H9 (cell line): ENCODE measurements at regions not wholly inside any gene's neighbourhood (a gene's known extent, or its start where the extent isn't known, plus 50 kb on each side); places are given as distances from the start of the nearest gene placed in this dataset.

Source experiments
- DNase-seq: peaks from one replicate; pipeline ENCODE4 v3.0.0-alpha.2; 2017
- H2AFZ ChIP-seq: one replicate; pipeline ENCODE4 v1.6.1; 2013; ENCODE audit warnings: mild to moderate bottlenecking, low read length, control low read depth, moderate library complexity
- H2AK5ac ChIP-seq: 2 replicates; pipeline ENCODE4 v1.6.1; 2013; ENCODE audit warnings: low read length, control low read depth, mixed read lengths; ENCODE audit not compliant: insufficient read length
- H2BK120ac ChIP-seq: one replicate; pipeline ENCODE4 v1.6.1; 2013; ENCODE audit warnings: low read depth, mild to moderate bottlenecking, low read length, control low read depth, inconsistent platforms; ENCODE audit not compliant: poor library complexity, severe bottlenecking
- H2BK12ac ChIP-seq: 2 replicates; pipeline ENCODE4 v1.6.1; 2013; ENCODE audit warnings: low read length, control low read depth, mixed read lengths, low read depth; ENCODE audit not compliant: insufficient read length
- H2BK15ac ChIP-seq: 2 replicates; pipeline ENCODE4 v1.6.1; 2013; ENCODE audit warnings: low read depth, low read length, control low read depth
- H2BK20ac ChIP-seq: one replicate; pipeline ENCODE4 v1.6.1; 2013; ENCODE audit warnings: low read depth, mild to moderate bottlenecking, low read length, control low read depth, inconsistent platforms; ENCODE audit not compliant: poor library complexity, severe bottlenecking
- H2BK5ac ChIP-seq: 2 replicates; pipeline ENCODE4 v1.6.1; 2013; ENCODE audit warnings: low read length, control low read depth, mixed read lengths; ENCODE audit not compliant: insufficient read length
- H3K14ac ChIP-seq: 2 replicates; pipeline ENCODE4 v1.6.1; 2013; ENCODE audit warnings: low read length, control low read depth; ENCODE audit not compliant: insufficient read depth
- H3K18ac ChIP-seq: 2 replicates; pipeline ENCODE4 v1.6.1; 2013; ENCODE audit warnings: low read depth, mild to moderate bottlenecking, mixed read lengths, low read length, control low read depth; ENCODE audit not compliant: insufficient read length
- H3K23ac ChIP-seq: 2 replicates; pipeline ENCODE4 v1.6.1; 2013; ENCODE audit warnings: low read length, control low read depth, mixed read lengths, low read depth; ENCODE audit not compliant: insufficient read length
- H3K23me2 ChIP-seq: 2 replicates; pipeline ENCODE4 v1.6.1; 2013; ENCODE audit warnings: low read depth, mild to moderate bottlenecking, mixed read lengths, low read length, control low read depth; ENCODE audit not compliant: insufficient read length, poor library complexity, severe bottlenecking
- H3K27ac ChIP-seq: 2 replicates; pipeline ENCODE4 v1.5.1; 2013; ENCODE audit warnings: low read length, control low read depth, mixed read lengths, low read depth; ENCODE audit not compliant: insufficient read length
- H3K27me3 ChIP-seq: 2 replicates; pipeline ENCODE4 v1.6.1; 2013; ENCODE audit warnings: low read length, control low read depth, inconsistent platforms; ENCODE audit not compliant: insufficient read depth
- H3K4ac ChIP-seq: 2 replicates; pipeline ENCODE4 v1.6.1; 2013; ENCODE audit warnings: low read depth, mild to moderate bottlenecking, control low read depth, inconsistent platforms, low read length, moderate library complexity
- H3K4me1 ChIP-seq: 2 replicates; pipeline ENCODE4 v1.6.1; 2013; ENCODE audit warnings: low read length, control low read depth, inconsistent platforms; ENCODE audit not compliant: insufficient read depth
- H3K4me2 ChIP-seq: 2 replicates; pipeline ENCODE4 v1.6.1; 2013; ENCODE audit warnings: low read length, control low read depth, mixed read lengths; ENCODE audit not compliant: insufficient read length, insufficient read depth
- H3K56ac ChIP-seq: 2 replicates; pipeline ENCODE4 v1.6.1; 2013; ENCODE audit warnings: low read depth, mild to moderate bottlenecking, mixed read lengths, low read length, control low read depth; ENCODE audit not compliant: insufficient read length
- H3K79me1 ChIP-seq: 2 replicates; pipeline ENCODE4 v1.6.1; 2013; ENCODE audit warnings: low read depth, mild to moderate bottlenecking, moderate library complexity, low read length, control low read depth, inconsistent platforms; ENCODE audit not compliant: insufficient read depth, poor library complexity, severe bottlenecking
- H3K79me2 ChIP-seq: 2 replicates; pipeline ENCODE4 v1.6.1; 2013; ENCODE audit warnings: low read length, control low read depth, inconsistent platforms; ENCODE audit not compliant: insufficient read depth
- H3K9ac ChIP-seq: 2 replicates; pipeline ENCODE4 v1.6.1; 2013; ENCODE audit warnings: low read length, control low read depth, mixed read lengths; ENCODE audit not compliant: insufficient read length; ENCODE audit errors: extremely low read depth
- H3K9me3 ChIP-seq: one replicate; pipeline ENCODE4 v1.6.1; 2013; ENCODE audit warnings: low read depth, low read length, inconsistent platforms; ENCODE audit not compliant: control insufficient read depth
- H3T11ph ChIP-seq: one replicate; pipeline ENCODE4 v1.6.1; 2013; ENCODE audit warnings: mild to moderate bottlenecking, low read length, control low read depth, inconsistent platforms
- H4K20me1 ChIP-seq: one replicate; pipeline ENCODE4 v1.6.1; 2013; ENCODE audit not compliant: control insufficient read depth, insufficient read length, insufficient read depth
- H4K5ac ChIP-seq: 2 replicates; pipeline ENCODE4 v1.6.1; 2013; ENCODE audit warnings: low read depth, mild to moderate bottlenecking, mixed read lengths, low read length, control low read depth; ENCODE audit not compliant: insufficient read length
- H4K8ac ChIP-seq: replicated peaks from 2 replicates; pipeline ENCODE4 v1.6.1; 2013; ENCODE audit warnings: low read length, control low read depth, mixed read lengths, low read depth; ENCODE audit not compliant: insufficient read length
- H4K91ac ChIP-seq: 2 replicates; pipeline ENCODE4 v1.6.1; 2013; ENCODE audit warnings: low read depth, mild to moderate bottlenecking, moderate library complexity, mixed read lengths, low read length, control low read depth; ENCODE audit not compliant: insufficient read length
- H3K27ac Mint-ChIP-seq, 3 experiments: 2 replicates in 2 of 3; 3 replicates in 1 of 3; pipeline ENCODE4 v1.8.0; 2020 to 2021; ENCODE audit warnings: mixed read lengths in 3 of 3, mild to moderate bottlenecking in 1 of 3, moderate library complexity in 1 of 3
- H3K27me3 Mint-ChIP-seq: 2 replicates; pipeline ENCODE4 v1.8.0; 2021; ENCODE audit warnings: low read depth, mild to moderate bottlenecking, moderate library complexity, mixed read lengths
- H3K36me3 Mint-ChIP-seq, 3 experiments: 2 replicates in 2 of 3; 3 replicates in 1 of 3; pipeline ENCODE4 v1.8.0; 2020 to 2021; ENCODE audit warnings: low read depth in 3 of 3, mixed read lengths in 3 of 3; ENCODE audit not compliant: insufficient read depth in 1 of 3
- H3K4me1 Mint-ChIP-seq, 2 experiments: 2 replicates each; pipeline ENCODE4 v1.8.0; 2020; ENCODE audit warnings: mixed read lengths in 2 of 2
- H3K4me3 Mint-ChIP-seq, 2 experiments: 2 replicates in 1 of 2; 3 replicates in 1 of 2; pipeline ENCODE4 v1.8.0; 2020 to 2021; ENCODE audit warnings: mild to moderate bottlenecking in 2 of 2, mixed read lengths in 2 of 2, moderate library complexity in 1 of 2
- H3K9me3 Mint-ChIP-seq, 2 experiments: 2 replicates in 1 of 2; 3 replicates in 1 of 2; pipeline ENCODE4 v1.8.0; 2020; ENCODE audit warnings: mild to moderate bottlenecking in 2 of 2, mixed read lengths in 2 of 2, moderate library complexity in 1 of 2
- CTCF ChIP-seq: fragments of 200-600 bp; sonication (generic); conservative IDR thresholded peaks from 3 replicates; pipeline ENCODE4 v1.8.0; 2021; ENCODE audit warnings: antibody characterized with exemption, mild to moderate bottlenecking
- WGBS: extraction: QIAGEN DNeasy Blood & Tissue Kit; methylation state at CpG from one replicate; pipeline ENCODE4 v1.1.7; 2013; ENCODE audit warnings: missing lambda C conversion rate, low lambda C conversion rate, mixed read lengths; ENCODE audit not compliant: insufficient read length; ENCODE audit errors: extremely low coverage; 5-methylcytosine and 5-hydroxymethylcytosine counted together

GRCh38 chr2:194205568-194206227 lies 1451.3 kb upstream of the SLC39A10 start:
- no peaks in the 10 kb centered on the region for H3K27me3 Mint-ChIP-seq
- TF ChIP-seq CTCF, result no peak
- WGBS, result no CpG with 5 or more reads among the region's 5 CpGs

More at GRCh38 chr2:194205568-194206227, 1451.3 kb upstream of the SLC39A10 start:
- H3K9me3 Mint-ChIP-seq, result no peaks in the 10 kb centered on the region; a peak in 1 of 5 replicates
- Histone ChIP-seq H2BK5ac (no peak overlapping the region), H3K27ac (no peak overlapping the region), H3K79me2 (no peaks in the 10 kb centered on the region), H4K91ac (no peak overlapping the region), H3K4me1 (no peaks in the 10 kb centered on the region), H3K9me3 (no peaks in the 10 kb centered on the region), H3K79me1 (no peaks in the 10 kb centered on the region), H3K23me2 (no peaks in the 10 kb centered on the region), H4K20me1 (no peaks in the 10 kb centered on the region), H3K18ac (no peak overlapping the region), H3T11ph (no peak overlapping the region), H4K8ac (no peak overlapping the region), H2BK12ac (no peak overlapping the region), H2AK5ac (no peak overlapping the region), H4K5ac (no peak overlapping the region), H3K23ac (no peak overlapping the region), H2BK20ac (no peak overlapping the region), H3K4me2 (no peak overlapping the region), H3K4ac (no peak overlapping the region), H3K27me3 (no peaks in the 10 kb centered on the region), H3K9ac (no peak overlapping the region), H3K56ac (no peak overlapping the region), H2BK15ac (no peak overlapping the region), H2AFZ (no peak overlapping the region), H3K14ac (no peak overlapping the region), H2BK120ac (no peak overlapping the region)
- H3K27ac Mint-ChIP-seq, result no peak overlapping the region
- no peaks in the 10 kb centered on the region for H3K36me3 Mint-ChIP-seq
- no peaks in the 10 kb centered on the region for H3K4me1 Mint-ChIP-seq
- no peak overlapping the region for H3K4me3 Mint-ChIP-seq
- DNase-seq, result no peak
